SH-SY5Y (cell line): ENCODE measurements at regions not wholly inside any gene's neighbourhood (a gene's known extent, or its start where the extent isn't known, plus 50 kb on each side); places are given as distances from the start of the nearest gene placed in this dataset.

ENCODE experiments used
- GATA2 ChIP-seq: IDR thresholded peaks from 2 replicates; pipeline ENCODE4 v1.6.1; 2011; ENCODE audit warnings: mild to moderate bottlenecking, low read depth, low read length
- GATA3 ChIP-seq: IDR thresholded peaks from 2 replicates; pipeline ENCODE4 v1.6.1; 2011; ENCODE audit warnings: low read depth, mild to moderate bottlenecking, low read length, moderate library complexity

DNA sequence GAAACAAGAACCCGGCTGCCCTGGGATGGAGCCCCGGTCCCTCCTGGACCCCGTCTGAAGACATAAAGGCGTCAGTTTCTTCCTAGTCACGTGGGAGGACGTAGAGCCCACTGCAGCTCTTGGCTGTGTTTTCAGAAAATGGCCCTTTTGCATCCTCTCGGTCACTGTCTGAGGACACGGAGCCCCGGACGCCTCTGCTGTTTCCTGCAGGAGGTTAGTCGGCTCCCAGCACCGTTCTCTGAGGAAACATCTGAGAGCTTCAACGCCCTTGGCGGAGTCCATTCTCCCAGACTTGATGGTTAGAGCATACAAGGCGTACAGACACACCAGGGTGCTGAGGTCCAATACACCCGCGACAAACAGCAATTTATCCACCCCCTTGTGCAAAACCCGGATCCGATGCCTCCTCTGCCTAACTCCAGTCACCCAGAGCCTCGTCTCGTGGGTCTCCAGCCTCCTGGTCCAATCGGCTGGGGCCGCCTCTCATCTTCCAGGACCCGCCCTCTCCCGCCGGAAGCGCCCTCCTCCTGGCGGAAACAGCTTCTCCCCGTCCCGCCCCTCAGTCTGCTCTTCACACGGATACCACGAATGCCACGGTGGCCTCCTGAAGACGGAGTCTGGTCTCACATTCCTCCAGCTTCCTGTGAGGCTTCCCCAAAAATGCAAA lies 119.4 kb downstream of the TMEM18 start:
- TF ChIP-seq GATA3, result no peak
- TF ChIP-seq GATA2, result no peak

DNA sequence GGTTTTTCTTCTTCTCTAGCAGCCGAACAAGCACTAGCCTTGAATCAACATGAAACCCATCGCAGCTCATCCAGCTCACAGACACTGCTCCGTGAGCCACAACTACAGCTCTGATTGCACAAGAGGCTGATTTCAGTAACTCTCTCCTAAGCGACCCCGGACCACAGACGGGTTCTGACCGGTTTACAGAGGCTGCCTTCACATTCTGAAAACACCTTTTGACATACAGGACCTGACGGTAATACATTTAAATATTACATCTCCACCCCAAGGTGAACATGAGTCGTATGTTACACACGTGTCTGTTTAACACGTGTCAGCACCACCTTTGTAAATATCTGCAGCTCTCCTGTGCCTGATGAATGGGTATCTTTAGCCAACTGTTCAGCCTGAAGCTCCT lies 120.7 kb downstream of the TMEM18 start:
- TF ChIP-seq GATA3 (no peak), GATA2 (no peak)

- no peak for TF ChIP-seq GATA2
- no peak for TF ChIP-seq GATA3
These were observed 121.9 kb downstream of the TMEM18 start for GRCh38 chr2:555164-555922.

GRCh38 chr2:554444-554843 lies 122.8 kb downstream of the TMEM18 start:
- TF ChIP-seq GATA3 (no peak), GATA2 (no peak)

GRCh38 chr2:552906-553305 lies 124.3 kb downstream of the TMEM18 start:
- no peak for TF ChIP-seq GATA2
- TF ChIP-seq GATA3, result no peak

DNA sequence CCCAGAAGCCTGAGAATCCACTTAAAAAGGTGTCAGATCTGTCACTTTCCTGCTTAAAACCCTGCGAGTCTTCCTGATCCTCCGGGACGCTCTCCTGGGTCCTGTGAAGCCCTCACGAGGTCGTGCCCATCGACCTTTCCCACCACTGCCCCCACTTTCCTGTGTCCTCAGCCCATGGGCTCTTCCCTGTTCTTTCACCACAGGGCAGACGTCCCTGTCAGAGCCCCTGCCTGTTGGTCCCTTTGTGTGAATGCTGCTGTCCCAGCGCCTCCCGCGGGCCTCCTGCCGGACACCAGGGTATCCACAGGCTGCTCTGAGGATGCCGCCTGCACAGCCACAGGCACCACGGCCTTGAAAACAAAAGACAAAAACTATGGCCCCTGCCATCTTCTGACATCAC lies 125.6 kb downstream of the TMEM18 start:
- TF ChIP-seq GATA2, result no peak
- no peak for TF ChIP-seq GATA3

GRCh38 chr2:550860-551567 lies 126.2 kb downstream of the TMEM18 start:
- no peak for TF ChIP-seq GATA3
- no peak for TF ChIP-seq GATA2

- no peak for TF ChIP-seq GATA3
- TF ChIP-seq GATA2, result no peak
These were observed 131.2 kb downstream of the TMEM18 start for GRCh38 chr2:545711-546650.

- TF ChIP-seq GATA3 (no peak), GATA2 (no peak)
These were observed 132.0 kb downstream of the TMEM18 start for GRCh38 chr2:545228-545627.

GRCh38 chr2:538646-539045 lies 138.6 kb downstream of the TMEM18 start:
- TF ChIP-seq GATA2 (no peak), GATA3 (no peak)

DNA sequence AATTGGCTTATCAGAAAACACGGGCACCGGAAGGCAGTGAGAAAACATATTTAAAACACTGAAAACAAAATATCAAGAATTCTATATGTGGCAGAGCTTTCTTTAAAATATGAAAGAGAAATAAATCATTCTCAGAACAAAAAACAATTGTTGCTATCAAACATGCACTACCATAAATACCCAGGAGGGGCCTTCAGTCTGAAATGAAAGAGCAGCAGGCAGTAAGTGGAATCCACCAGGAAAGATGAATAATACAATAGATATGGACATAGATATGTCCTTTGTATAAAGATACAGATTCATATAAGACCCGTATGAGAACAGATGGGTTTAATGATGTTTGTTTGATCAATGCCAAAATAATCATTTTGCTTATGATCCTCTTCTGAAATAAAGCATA lies 142.0 kb downstream of the TMEM18 start:
- no peak for TF ChIP-seq GATA2
- TF ChIP-seq GATA3, result no peak

GRCh38 chr2:529852-530251 lies 147.4 kb downstream of the TMEM18 start:
- no peak for TF ChIP-seq GATA2
- no peak for TF ChIP-seq GATA3

DNA sequence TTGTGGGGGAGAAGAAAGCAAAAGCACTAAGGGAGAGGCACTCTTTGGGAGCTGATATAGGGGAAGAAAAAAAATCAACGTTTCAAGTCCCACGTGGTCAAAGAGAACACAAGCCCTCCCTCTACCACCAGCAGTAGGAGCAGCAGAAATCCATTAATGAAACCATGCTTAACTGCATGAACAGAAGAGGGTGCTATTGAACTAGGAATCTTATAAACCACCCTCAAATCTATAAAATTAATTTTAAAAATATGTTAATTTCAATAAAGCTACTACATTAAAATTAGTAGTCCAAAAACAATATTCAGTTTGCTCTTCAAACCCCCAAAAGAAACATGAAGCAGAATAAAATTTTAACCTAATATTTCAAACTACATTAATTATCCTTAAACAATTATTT lies 147.8 kb downstream of the TMEM18 start:
- TF ChIP-seq GATA2 (no peak), GATA3 (no peak)

DNA sequence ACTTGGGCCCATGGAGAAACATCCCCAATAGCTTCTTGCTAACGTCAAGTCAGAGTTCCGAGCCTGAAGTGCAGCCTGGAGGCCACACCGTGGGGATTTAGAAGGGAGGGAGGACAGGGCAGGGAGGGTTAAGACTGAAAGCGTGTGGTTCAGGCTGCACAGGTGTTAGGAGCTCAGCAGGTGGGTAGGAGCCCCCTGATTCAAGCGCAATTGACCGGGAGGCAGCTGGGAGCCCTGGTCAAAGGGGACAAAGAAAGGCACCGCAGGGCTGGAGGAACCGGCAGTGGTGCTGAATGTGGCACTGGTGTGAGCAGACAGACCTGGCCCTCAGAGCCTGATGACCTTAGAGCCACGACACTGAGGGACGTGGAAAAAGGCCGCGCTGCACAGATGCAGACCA lies 149.6 kb downstream of the TMEM18 start:
- TF ChIP-seq GATA2, result no peak
- no peak for TF ChIP-seq GATA3

DNA sequence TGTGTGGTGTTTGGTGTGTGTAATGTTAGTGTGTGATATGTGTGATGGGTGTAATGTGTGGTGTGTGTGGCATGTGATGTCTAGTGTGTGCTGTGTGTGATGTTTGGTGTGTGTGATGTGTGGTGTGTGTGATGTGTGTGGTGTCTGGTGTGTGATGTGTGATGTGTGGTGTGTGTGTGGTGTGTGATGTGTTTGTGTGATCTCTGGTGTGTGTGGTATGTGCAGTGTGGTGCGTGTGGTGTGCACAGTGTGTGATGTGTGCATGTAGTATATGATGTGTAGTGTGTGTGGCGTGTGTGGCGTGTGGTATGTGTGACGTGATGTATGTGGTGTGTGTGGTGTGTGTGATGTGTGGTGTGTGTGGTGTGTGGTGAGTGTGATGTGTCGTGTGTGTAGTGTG lies 150.3 kb downstream of the TMEM18 start:
- no peak for TF ChIP-seq GATA3
- TF ChIP-seq GATA2, result no peak
